Stimulated activated CD4-positive, alpha-beta T cell treated with anti-CD3 and anti-CD28 coated beads, Interleukin-12 subunit alpha, Interleukin-12 subunit beta, amount 100 ng/mL, for 4 hours (primary cell): ENCODE measurements at regions not wholly inside any gene's neighbourhood (a gene's known extent, or its start where the extent isn't known, plus 50 kb on each side); places are given as distances from the start of the nearest gene placed in this dataset.

Source experiments
- DNase-seq: peaks from one replicate; pipeline ENCODE4 v3.0.0-alpha.2; 2020

DNA sequence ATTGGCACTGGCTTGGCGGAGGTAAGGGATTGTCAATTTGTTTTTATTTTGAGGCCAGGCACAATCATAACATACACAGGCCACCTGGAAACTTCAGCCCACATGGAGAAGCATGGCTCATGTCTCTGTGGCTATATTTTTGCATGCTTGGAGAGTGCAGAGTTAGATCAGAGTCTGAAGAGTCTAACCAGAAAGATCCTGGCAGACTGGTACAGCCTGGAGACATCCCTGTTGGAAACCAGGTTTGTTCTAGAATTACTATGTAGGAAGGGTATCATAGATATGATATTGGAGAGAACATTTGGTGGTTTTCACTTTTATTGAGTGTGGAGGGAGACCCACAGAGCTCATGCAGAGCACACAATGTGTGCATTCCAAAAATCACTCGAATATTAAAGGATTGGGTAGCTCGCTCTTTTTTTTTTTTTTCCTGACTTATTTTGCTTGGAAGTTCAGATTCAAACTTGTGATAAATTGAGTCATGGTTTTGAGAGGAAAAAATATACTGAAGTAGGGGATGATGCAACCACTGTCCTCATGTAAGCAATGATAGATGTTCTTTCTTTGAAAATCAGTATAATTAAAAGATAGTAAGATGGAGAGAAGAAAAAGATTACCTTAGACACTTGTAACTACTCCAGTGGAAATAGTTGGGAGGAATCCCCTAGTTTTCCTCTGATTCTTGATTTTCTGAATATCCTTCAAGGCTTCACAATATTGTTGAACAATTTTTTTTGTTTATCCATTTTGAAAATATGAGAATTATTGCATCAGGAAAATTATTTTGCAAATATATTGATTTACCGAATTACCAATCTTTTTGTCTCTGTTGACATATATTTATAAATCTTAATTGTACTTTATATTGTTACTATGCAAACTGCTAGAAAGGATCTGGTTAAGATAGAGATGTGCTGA lies 185.7 kb upstream of the ZEB2 start:
- no peak for DNase-seq

DNA sequence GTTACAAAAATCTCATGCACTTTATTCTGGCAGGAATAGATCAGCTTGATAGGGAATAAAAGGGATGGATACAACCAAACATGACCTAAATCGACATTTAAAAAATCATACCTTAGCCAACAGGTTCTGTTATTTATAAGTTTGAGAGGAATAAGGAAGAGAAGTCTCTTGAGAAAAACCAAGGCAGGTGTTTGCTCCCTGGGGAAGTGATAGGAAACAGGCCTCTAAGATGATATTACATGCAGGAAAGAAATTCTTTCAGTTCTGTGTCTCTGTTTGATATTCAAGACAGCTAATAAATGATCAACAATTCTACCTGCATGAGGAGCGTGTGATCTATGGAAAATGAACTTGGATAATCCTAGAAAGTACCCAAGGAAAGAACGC lies 184.8 kb upstream of the ZEB2 start:
- DNase-seq = no peak

DNA sequence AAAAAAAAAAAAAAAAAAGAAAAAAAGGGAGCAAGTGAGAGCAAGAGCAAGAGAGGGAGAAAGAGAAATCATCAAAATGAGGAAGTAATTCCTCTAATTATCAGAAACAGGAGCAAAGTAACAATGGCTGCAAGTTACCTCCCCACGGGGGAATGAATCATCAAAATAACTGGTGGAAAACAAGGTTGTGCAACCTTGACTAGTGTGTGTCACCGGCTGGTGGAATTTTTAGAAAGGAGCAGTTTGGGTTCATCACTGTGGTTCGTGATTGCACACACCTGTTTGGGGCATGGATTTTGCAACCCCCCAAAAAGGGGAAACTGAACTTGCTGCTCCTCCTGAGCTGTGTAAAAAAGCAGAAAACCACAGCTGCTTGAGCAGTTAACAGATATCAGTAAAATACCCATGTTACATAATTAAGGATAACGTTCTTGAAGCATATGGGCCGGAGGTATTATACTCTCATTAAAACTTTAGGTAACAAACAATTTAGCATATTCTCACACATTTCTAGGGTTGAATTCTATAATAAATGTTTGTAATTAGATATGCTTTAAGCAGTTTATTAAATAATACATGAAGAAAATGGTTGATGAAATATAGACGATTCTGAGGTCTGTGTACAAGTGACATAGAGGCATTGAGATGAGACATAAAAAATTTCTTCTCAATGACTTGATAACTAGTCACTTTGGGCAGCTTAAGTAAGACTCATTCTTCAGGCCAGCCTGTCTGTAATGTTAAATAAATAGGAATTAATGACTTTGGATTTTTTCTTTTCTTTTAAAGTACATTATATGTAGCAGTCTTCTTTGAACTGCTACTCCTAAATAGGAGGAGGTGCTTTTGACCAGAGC lies 184.2 kb upstream of the ZEB2 start:
- DNase-seq = no peak

DNA sequence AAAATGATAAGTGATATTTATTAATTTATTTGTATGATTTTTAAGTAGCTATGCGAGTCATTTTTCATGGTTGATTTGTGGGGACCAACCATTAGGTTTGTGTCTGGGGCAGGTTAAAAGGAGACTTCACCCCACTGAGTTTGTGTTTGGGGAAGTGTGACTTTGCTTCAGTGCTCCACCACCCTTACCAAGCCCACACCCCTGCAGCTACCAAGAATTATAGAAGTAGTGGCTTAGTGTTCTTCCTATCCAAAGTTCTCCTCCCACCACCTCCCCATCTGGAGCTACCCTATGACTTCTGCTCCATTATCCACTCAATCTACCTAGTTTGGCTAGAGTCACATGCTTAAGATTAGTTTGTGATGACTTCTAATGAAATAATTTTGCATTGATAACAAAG lies 182.1 kb upstream of the ZEB2 start:
- DNase-seq = no peak

DNA sequence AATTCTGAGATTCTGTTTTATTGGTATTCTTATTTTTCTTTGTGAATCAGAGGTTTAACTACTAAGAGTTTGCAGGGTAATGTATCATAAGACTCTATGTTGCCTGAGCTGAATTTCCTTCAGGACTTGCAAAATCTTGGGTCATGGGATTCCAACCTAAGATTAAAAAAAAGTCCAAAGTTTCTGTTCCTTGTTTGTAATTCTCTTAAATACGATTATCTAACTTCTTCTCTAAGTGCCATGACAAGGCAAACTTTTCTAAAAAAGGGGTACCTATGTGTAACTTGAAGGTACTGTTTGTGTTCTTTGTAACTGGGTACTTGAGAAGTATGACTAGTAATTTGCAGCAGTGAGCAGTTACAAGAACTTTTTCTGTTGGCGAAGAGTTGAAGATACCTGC lies 181.3 kb upstream of the ZEB2 start:
- no peak for DNase-seq

DNA sequence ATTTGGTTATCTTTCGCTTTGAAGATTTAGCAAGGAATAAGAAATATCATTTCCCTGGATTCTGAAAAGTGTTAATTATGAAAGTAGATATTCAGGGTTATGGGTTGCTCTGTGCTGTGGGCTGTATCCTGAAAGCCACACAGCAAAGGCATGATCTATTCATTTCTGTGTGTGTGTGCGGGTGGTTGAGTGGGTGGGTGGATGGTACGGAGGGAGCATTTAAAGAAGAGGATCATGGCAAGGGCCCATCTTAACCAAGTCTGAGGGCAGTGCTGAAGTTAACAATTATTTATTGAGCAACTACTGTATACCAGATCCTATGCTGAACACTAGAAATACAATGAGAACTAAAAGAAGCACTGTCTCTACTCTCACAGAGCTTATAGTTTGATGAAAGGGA lies 178.2 kb upstream of the ZEB2 start:
- DNase-seq = no peak

DNA sequence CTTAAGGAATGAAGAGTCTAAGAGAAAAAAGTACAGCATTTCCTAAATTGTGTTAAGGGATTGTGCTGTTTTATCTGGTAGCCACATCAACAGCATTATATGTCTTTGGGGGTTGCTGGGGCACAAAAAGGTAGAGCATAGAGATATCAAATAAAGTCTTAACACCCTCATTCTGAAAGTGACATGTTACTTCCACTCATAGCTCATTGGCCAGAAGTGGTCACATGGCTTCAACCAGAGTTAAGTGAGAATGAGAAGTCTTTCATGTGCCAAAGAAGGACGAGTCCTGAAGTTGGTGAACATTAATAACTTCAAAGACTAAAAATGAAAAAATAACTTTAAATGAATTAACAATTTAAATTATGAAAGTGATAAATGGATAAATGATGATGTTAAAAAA lies 175.7 kb upstream of the ZEB2 start:
- no peak for DNase-seq

DNA sequence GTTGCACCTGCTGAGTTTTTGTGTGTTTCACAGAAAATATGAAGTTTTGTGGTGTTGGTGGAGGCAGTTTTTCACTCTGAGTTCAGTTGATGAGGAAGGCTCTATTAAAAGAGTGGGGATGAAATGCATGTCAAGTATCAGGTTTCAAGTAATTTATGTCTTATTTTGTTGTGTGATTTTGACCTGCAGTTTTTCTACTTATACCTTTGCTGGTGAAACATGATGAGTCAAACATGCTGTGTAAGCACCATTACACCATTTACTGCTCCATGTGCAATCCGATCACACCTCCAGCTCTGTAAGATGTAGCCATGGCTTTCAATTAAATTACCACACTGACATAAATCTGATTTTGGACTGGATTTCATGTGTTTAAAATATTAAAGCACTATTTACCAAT lies 174.5 kb upstream of the ZEB2 start:
- no peak for DNase-seq

DNA sequence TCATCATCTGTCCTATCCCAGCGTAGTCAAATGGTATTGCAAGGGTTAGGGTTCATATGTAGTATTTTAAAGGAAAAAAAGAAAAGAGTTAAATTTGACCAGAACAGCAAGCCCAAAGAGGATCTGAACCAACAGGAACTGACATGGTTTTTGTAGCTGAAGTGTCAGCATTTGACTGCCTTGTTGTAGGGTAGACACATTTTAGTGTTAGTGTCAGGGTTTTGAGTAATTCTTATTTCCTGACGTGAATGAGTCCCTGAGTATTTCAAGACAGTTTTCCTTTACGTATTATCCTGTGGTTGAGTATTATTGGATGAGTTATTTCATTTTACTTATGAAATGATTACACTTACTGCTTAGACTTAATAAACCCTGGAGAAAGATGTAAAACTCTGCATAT lies 173.3 kb upstream of the ZEB2 start:
- DNase-seq = no peak

DNA sequence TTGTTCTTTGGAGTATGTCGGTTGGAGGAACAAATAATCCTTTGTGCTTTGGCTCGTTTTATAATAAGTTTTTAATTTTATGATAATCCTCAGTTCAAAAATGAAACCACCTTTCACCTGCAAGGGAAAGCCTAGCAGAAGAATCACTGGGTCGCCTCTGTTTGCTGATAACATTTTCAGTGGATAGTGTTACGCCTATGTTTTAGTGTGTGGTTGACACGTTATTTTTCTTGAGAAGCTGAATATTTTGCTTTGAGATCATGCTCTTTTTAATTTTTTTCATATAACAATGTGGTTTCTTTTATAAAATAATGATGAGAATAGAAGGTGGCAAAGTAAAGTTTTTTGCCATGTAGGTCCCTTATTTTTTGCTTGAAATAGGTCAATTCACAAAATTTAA lies 172.7 kb upstream of the ZEB2 start:
- DNase-seq = no peak

DNA sequence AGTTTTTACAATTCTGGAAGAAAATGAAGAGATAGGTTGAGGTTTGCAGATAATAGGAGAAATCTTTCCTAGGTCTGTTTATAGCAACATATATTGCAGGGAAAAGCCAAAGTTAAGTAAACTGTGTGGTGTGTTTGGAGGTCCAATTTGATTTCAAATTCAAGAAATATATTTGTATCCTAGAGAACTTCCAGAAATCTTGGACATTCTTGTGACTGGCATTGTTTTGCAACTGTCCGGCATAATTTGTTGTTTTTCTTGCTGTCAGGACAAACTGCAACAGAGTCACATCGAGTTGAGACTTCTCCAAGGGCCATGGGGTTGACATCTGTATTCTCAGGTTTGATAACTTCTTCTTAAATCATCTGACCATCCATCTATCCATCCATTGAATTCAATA lies 170.9 kb upstream of the ZEB2 start:
- no peak for DNase-seq

DNA sequence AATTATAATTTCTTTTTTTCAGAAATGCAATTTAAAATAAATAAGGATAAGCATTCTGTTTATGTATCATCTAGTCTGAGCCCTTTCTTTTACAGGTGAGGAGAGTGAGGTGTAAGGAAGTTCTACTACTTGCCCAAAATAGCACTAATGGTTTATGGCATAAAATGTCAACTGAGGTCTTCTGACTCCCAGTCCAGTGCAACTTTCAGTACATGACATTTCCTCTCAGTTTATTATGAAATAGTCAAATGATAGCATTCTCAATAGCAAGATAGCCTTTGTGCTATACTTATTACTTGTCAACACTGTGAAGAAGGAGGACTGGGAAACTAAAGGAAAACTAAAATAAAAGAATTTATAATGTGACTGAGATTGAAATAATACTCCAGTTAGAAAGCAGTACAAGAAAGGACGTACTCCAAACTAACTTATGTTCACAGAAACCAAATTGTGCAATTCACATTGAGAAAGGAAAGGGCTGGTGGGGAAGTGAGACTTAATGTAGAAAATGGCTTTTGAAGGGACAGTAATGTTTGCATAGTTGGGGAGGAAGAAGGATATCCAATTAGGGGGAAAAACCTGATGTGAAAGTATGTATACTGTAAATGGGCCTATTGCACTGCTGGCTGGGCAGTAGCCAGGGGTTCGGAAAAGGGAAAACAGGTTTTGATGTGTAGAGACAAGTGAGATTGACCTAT lies 166.7 kb upstream of the ZEB2 start:
- no peak for DNase-seq

DNA sequence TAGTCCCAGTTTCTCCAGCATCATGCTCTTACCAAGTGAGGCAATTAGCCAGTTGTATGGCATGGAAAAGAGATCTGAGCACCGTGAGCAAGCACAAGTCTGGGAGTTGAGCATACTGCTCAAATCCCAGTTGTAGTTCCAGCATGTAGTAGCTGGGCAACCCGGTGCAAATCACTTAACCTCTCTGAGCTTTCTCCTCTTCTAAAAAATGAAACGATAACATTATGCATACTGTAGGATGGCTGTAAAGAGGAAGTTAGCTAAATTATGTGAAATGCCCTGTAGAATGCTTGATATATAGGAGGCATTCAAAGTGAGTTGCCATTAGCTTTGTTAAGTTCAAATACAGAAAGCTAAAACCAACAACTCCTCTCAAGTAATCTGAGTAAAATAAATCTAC lies 164.0 kb upstream of the ZEB2 start:
- no peak for DNase-seq

DNA sequence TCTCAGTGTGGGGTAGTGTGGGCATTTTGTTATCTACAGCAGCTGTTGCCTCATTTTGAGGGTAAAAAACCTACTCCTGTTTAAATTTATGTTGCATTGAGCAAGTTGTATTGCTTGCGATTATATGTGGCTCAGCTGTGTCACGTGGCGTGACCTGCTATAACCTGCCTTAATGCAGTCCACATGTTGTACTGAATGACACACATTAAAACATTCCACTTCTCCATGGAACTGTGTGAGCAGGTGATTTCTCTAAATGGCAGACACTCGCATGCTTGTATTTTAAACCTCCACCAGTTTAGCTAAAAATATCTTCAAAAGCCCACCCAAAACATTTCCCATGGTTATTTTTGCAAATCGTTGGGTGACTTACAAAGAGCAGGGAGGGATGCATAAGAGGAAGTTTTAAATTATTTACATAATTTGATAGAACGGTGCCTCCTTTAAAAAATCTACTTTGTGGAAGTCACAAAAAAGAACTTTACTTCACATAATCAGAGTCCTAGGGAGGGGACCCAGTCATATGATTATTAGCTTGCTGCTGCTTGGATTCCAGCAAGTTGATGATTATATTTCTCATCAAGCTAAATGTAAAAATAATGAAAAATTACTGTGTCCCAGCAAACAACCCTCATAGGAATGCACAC lies 163.3 kb upstream of the ZEB2 start:
- no peak for DNase-seq

DNA sequence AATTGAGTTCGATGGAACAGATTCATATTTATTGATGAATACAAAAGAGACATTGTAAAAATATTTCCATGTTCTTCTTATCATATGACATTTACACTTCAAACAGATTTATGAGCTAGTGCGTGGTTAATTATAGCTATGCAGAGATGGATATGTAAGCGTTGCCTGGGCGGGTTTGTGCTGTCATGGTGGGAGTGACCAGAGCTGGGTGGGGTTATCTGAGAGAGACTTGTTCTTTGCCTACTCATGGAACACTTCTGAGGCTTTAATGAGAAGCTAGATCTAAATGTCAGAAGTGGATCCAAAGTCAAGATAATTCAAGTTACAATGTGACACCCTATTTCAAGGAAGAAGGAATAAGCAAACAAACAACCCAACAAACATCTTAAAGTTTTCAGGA lies 162.3 kb upstream of the ZEB2 start:
- DNase-seq = no peak

DNA sequence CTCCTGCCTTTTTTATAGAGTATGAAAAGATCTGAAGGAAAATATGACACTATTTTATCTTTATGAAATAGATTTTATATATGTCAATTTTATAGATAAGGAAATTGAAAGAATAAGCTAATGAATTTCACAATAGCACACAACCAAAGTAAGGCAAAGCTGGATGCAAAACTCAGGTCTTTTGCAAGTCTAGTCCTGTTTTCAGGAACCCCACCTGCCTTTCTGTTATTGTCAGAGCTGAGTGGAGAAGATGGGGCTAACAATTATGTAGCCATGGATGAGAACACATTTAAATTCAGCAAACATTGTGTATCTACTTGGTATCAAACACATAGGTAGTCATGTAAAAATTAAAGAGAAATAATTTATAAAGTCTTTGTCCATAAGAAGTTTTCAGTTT lies 161.5 kb upstream of the ZEB2 start:
- DNase-seq = no peak

DNA sequence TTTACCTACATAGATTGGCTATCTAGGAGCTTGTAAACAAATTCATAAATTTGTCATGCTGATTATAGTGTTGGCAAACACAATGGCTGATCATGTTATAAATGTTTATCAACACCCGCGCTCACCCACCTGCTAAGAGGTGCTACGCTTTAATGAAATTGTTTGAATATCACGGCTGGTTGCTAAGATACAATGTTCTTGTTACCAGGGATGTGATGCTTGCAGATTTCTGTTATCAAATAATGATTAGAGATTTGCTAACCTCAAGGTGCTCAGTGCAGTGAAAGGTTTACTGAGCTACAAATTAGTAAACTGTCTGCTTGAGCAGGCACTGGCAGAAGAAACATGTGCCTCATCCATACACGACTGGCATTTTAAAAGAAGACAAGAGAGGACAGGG lies 160.0 kb upstream of the ZEB2 start:
- DNase-seq = no peak

DNA sequence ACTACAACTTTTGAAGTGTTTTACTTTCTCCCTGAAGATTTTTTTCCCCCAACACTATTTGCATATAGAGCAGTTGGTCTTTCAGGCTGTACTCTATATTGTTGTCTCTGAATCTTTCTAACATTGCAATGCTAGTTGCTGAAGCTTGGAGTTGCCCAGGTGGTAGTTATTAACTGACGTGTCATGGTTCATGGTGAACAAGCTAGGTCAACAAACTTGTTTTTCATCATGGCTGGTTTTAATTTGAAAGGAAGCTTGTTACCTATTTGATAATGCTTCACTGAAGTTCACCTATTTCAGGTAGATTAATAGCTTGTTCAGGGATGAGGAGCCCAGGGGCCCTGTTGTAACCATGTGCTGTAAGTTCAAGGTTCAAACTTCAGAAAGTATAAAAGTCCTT lies 158.8 kb upstream of the ZEB2 start:
- DNase-seq = no peak

DNA sequence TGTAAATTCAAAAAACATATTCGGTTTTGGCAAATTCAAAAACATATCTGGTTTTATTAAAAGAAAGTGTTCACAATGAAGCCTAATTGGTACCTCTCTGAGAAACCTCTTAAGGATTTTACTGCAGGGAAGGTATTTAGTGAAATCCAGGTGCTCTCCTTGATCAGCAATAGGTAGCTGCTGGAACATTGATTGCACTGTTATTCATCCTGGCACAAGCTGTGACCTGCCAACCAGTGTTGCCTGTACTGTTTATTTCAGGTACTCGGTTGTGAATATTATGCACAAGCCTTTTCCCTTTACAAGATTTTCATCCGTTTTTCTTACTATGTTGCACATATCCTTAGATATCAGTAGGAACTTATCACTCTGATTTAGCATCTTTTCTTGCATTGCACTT lies 155.8 kb upstream of the ZEB2 start:
- no peak for DNase-seq

DNA sequence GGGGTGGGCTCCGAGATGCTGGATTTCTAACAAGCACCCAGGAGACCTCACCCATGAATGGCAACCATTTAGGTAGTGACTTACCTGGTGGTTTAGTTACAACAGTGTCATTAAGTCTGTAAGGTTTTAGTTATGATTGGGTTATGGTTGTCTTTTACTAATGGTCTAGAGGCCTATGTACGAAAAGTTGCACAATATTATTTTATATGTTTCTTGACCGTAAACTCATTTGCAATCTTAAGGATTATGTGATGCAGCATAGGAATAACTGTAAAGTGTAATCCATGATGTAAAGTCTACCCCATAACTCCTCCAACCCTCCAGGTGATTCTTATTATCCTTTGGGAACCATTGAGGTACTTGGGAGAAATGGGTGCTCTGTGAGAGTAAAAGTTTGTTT lies 155.4 kb upstream of the ZEB2 start:
- no peak for DNase-seq

DNA sequence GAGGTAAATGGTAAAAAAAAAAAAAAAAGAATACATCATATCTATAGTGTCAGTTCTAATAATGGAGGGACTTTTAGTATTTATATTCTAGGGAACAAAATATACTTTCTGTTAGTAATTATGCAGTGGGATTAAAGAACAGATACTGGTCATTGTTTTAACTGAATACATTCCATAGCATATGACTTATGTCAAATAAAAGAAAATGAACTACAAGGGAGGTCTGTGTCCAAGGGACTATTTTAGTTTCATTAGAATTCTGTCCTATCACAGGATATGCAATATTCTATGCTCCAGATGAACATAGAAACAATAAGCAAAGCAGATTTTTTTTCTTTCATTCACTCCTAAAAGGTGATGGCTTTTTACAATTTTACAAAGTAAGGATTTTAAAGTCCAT lies 154.2 kb upstream of the ZEB2 start:
- DNase-seq = no peak

DNA sequence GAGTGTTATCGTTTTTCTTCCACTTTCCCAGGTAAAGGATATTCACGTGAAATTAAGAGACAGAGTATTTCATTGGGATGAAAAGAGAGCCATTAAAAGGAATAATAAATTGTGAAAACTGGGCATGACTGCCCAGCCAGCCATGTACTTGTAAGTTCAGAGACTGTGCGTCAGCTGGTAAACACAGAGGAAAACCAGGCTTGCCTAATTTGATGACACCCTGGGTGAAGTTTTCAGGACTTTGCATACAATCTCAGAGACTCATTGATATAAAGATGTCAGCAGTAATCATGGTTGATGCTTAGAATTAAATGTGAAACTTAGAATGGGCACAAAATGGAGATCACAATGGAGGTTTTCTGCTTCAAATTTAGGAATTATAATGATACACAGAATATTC lies 153.5 kb upstream of the ZEB2 start:
- no peak for DNase-seq
